K562 (cell line): ENCODE measurements at regions not wholly inside any gene's neighbourhood (a gene's known extent, or its start where the extent isn't known, plus 50 kb on each side); places are given as distances from the start of the nearest gene placed in this dataset.
A peak's percentile ranks its signal among the peaks of the same experiment; 100 is the strongest.

Experiments
- ATAC-seq: fragments of 200-7000 bp; cut with Tn5 transposase; 3 replicates; pipeline ENCODE4 v1.9.1; 2020; ENCODE audit warnings: moderate library complexity
- BruUV-seq: library from RNA; stranded (reverse); fragments of 400-500 nt; replicated peaks from 2 replicates; lab custom pipeline; 2021; lab: Mats Ljungman, UMichigan
- CTCF ChIA-PET: fragments of 300-600 bp; formaldehyde crosslinking; extraction: SDS; loops from one replicate; lab custom pipeline; 2021; ENCODE audit warnings: low intra/inter-chr PET ratio; lab: Yijun Ruan, JAX
- POLR2A ChIA-PET: fragments of 300-600, 350-650 bp; sonication (Branson Sonifier 250); formaldehyde crosslinking; extraction: SDS; loops from one replicate; lab custom pipeline; 2021; ENCODE audit warnings: antibody characterized with exemption, inconsistent platforms; lab: Yijun Ruan, JAX
- DNase-seq, 4 experiments: peaks; one replicate each; pipeline versions ENCODE4 v3.0.0 to v3.0.0-alpha.2; 2011 to 2018; ENCODE audit warnings: low spot score in 3 of 4, mixed read lengths in 3 of 4; ENCODE audit errors: extremely low read depth in 1 of 4
- FAIRE-seq: peaks from 2 replicates; lab custom pipeline; 2011; peaks lifted over from hg19 to GRCh38; lab: Jason Lieb, UNC
- H2AFZ ChIP-seq: 2 replicates; pipeline ENCODE4 v1.6.0; 2011; ENCODE audit warnings: low read depth, low read length, control low read depth, inconsistent platforms
- H3K27ac ChIP-seq: fragments of 200-600 bp; 3 replicates; pipeline ENCODE4 v1.8.0; 2011; ENCODE audit warnings: low read depth, mild to moderate bottlenecking, control low read depth, inconsistent platforms, low read length, moderate library complexity, mixed read lengths; ENCODE audit errors: extremely low read depth
- H3K27me3 ChIP-seq, 2 experiments: fragments of 300-600 bp in 1 of 2; 2 replicates in 1 of 2; 3 replicates in 1 of 2; pipeline versions ENCODE4 v1.6.0 to v1.8.0; 2011; ENCODE audit warnings: inconsistent platforms in 2 of 2, low read length in 2 of 2, mild to moderate bottlenecking in 1 of 2, mixed read lengths in 1 of 2, moderate library complexity in 1 of 2; ENCODE audit not compliant: control insufficient read depth in 2 of 2, insufficient read depth in 2 of 2
- H3K36me3 ChIP-seq: fragments of 300-600 bp; 3 replicates; pipeline ENCODE4 v1.8.0; 2011; ENCODE audit warnings: mild to moderate bottlenecking, low read length, inconsistent platforms; ENCODE audit not compliant: control insufficient read depth, insufficient read depth
- H3K4me1 ChIP-seq, 2 experiments: fragments of 200-600 bp in 1 of 2; replicated peaks in 1 of 2; 2 replicates in 1 of 2; 3 replicates in 1 of 2; pipeline versions ENCODE4 v1.5.1 to v1.8.0; 2011; ENCODE audit warnings: inconsistent platforms in 2 of 2, low read length in 2 of 2, mild to moderate bottlenecking in 1 of 2, mixed read lengths in 1 of 2, moderate library complexity in 1 of 2; ENCODE audit not compliant: control insufficient read depth in 2 of 2, insufficient read depth in 2 of 2
- H3K4me2 ChIP-seq: 2 replicates; pipeline ENCODE4 v1.6.1; 2011; ENCODE audit warnings: low read length, control low read depth, inconsistent platforms, mixed read lengths; ENCODE audit not compliant: insufficient read depth
- H3K4me3 ChIP-seq: fragments of 200-600 bp; sonication (generic), shearing (Covaris generic); 2 replicates; pipeline ENCODE4 v1.5.1; 2016; ENCODE audit warnings: control low read depth, inconsistent platforms
- H3K79me2 ChIP-seq: fragments of 200-600 bp; 3 replicates; pipeline ENCODE4 v1.8.0; 2011; ENCODE audit warnings: low read length, inconsistent platforms; ENCODE audit not compliant: control insufficient read depth, insufficient read depth
- H3K9ac ChIP-seq, 2 experiments: 2 replicates each; pipeline versions ENCODE4 v1.6.0 to v1.6.1; 2011; ENCODE audit warnings: low read depth in 2 of 2, low read length in 2 of 2, control low read depth in 1 of 2, inconsistent platforms in 1 of 2, mild to moderate bottlenecking in 1 of 2, mixed read lengths in 1 of 2; ENCODE audit not compliant: insufficient read depth in 1 of 2
- H3K9me1 ChIP-seq: one replicate; pipeline ENCODE4 v1.6.0; 2011; ENCODE audit warnings: inconsistent platforms, mild to moderate bottlenecking, low read length, moderate library complexity; ENCODE audit not compliant: control insufficient read depth, insufficient read depth
- H3K9me3 ChIP-seq: replicated peaks from 2 replicates; pipeline ENCODE4 v1.5.1; 2011; ENCODE audit warnings: low read depth, low read length, inconsistent platforms; ENCODE audit not compliant: control insufficient read depth, insufficient read depth
- H4K20me1 ChIP-seq: replicated peaks from 2 replicates; pipeline ENCODE4 v1.6.1; 2011; ENCODE audit warnings: low read length, inconsistent platforms, mixed read lengths; ENCODE audit not compliant: control insufficient read depth, insufficient read depth
- ARID1B ChIP-seq: fragments of 450-650 bp; IDR thresholded peaks from 2 replicates; pipeline ENCODE4 v1.6.1; 2016; ENCODE audit warnings: antibody characterized with exemption, mild to moderate bottlenecking, inconsistent platforms
- CBX1 ChIP-seq: sonication (generic); IDR thresholded peaks from 2 replicates; pipeline ENCODE4 v1.6.1; 2016; ENCODE audit warnings: antibody characterized with exemption, low read depth, mild to moderate bottlenecking
- CCNT2 ChIP-seq: IDR thresholded peaks from 2 replicates; pipeline ENCODE4 v1.6.1; 2011; ENCODE audit warnings: borderline replicate concordance, low read depth, mild to moderate bottlenecking, moderate library complexity, mixed read lengths, low read length; ENCODE audit not compliant: insufficient read length; ENCODE audit errors: extremely low read depth
- E2F6 ChIP-seq, 2 experiments: IDR thresholded peaks; 2 replicates each; pipeline ENCODE4 v1.6.1; 2011; ENCODE audit warnings: borderline replicate concordance in 1 of 2, control low read depth in 1 of 2, low read depth in 1 of 2, low read length in 1 of 2, mild to moderate bottlenecking in 1 of 2, mixed read lengths in 1 of 2, moderate library complexity in 1 of 2; ENCODE audit not compliant: insufficient read depth in 1 of 2, insufficient read length in 1 of 2, poor library complexity in 1 of 2, severe bottlenecking in 1 of 2; ENCODE audit errors: extremely low read depth in 1 of 2
- GATAD2B ChIP-seq: fragments of 450-650 bp; IDR thresholded peaks from 2 replicates; pipeline ENCODE4 v1.6.1; 2017; ENCODE audit warnings: mild to moderate bottlenecking, borderline replicate concordance
- HDAC1 ChIP-seq, 2 experiments: fragments of 450-650 bp; IDR thresholded peaks; 2 replicates each; pipeline ENCODE4 v1.6.1; 2016 to 2017; ENCODE audit warnings: inconsistent platforms in 1 of 2, mild to moderate bottlenecking in 1 of 2, moderate library complexity in 1 of 2
- ID3 ChIP-seq, 2 experiments: fragments of 250-450 bp in 1 of 2; fragments of 450-650 bp in 1 of 2; sonication (Bioruptor Pico) in 1 of 2; IDR thresholded peaks; 2 replicates each; pipeline versions ENCODE4 v1.6.1 to v1.8.0; 2016 to 2021; ENCODE audit warnings: mild to moderate bottlenecking in 2 of 2, moderate library complexity in 2 of 2, missing compliant biosample characterization in 1 of 2, missing genetic modification characterization in 1 of 2
- KDM5B ChIP-seq: fragments of 200-600 bp; sonication (generic); IDR thresholded peaks from 2 replicates; pipeline ENCODE4 v1.6.1; 2012; ENCODE audit warnings: low read depth, mild to moderate bottlenecking, moderate library complexity, low read length, control low read depth, inconsistent platforms; ENCODE audit not compliant: insufficient replicate concordance
- KLF6 ChIP-seq: fragments of 250-450 bp; sonication (Bioruptor Pico); IDR thresholded peaks from 2 replicates; pipeline ENCODE4 v1.4.0; 2020; ENCODE audit warnings: mild to moderate bottlenecking, moderate library complexity, borderline replicate concordance
- MNT ChIP-seq, 2 experiments: fragments of 450-650 bp; conservative IDR thresholded peaks; 2 replicates each; pipeline ENCODE4 v1.6.1; 2017; ENCODE audit warnings: mild to moderate bottlenecking in 2 of 2, moderate library complexity in 2 of 2
- POLR2G ChIP-seq: fragments of 200-400 bp; formaldehyde crosslinking; IDR thresholded peaks from 2 replicates; pipeline ENCODE4 v1.6.1; 2017; ENCODE audit warnings: low read depth, mild to moderate bottlenecking, antibody characterized with exemption, low read length, moderate library complexity
- RCOR1 ChIP-seq, 2 experiments: IDR thresholded peaks; 2 replicates each; pipeline ENCODE4 v1.6.1; 2012; ENCODE audit warnings: low read depth in 2 of 2, low read length in 2 of 2, borderline replicate concordance in 1 of 2, improper control_type of control experiment in 1 of 2
- SRF ChIP-seq, 2 experiments: fragments of 250-450, 450-650 bp in 1 of 2; sonication (Bioruptor Pico) in 1 of 2; sonication (generic) in 1 of 2; formaldehyde crosslinking; IDR thresholded peaks; 2 replicates each; pipeline versions ENCODE4 v1.5.0 to v1.5.1; 2020 to 2022; ENCODE audit warnings: mild to moderate bottlenecking in 1 of 2, missing genetic modification reagents in 1 of 2
- SRSF1 ChIP-seq: fragments of 200-400 bp; formaldehyde crosslinking; IDR thresholded peaks from 2 replicates; pipeline ENCODE4 v1.6.1; 2017; ENCODE audit warnings: mild to moderate bottlenecking, low read depth, low read length, moderate library complexity
- TEAD4 ChIP-seq, 2 experiments: sonication (generic) in 1 of 2; formaldehyde crosslinking in 1 of 2; IDR thresholded peaks; 2 replicates each; pipeline versions ENCODE4 v1.6.1 to v1.8.0; 2012 to 2022; ENCODE audit warnings: borderline replicate concordance in 1 of 2, inconsistent platforms in 1 of 2, low read length in 1 of 2, mild to moderate bottlenecking in 1 of 2, missing genetic modification reagents in 1 of 2
- YBX1 ChIP-seq: fragments of 450-650 bp; IDR thresholded peaks from 2 replicates; pipeline ENCODE4 v1.7.1; 2016; ENCODE audit warnings: mild to moderate bottlenecking
- ZKSCAN1 ChIP-seq: fragments of 150-350 bp; IDR thresholded peaks from 2 replicates; pipeline ENCODE4 v1.6.1; 2016; ENCODE audit warnings: low read depth, low read length
- WGBS: fragments of 100-300 bp; shearing (Covaris generic); methylation state at CpG from one replicate; pipeline ENCODE4 v1.1.6; 2016; ENCODE audit warnings: low coverage, mixed read lengths; ENCODE audit not compliant: insufficient coverage; ENCODE audit errors: missing lambda C conversion rate; 5-methylcytosine and 5-hydroxymethylcytosine counted together
- in situ Hi-C: fragments of 300-500 bp; cut with MboI; formaldehyde crosslinking; loops from 4 replicates; pipeline ENCODE4 v1.15.0; 2018; ENCODE audit warnings: inconsistent platforms, mixed read lengths
- intact Hi-C: fragments of 100-400 bp; cut with micrococcal nuclease; formaldehyde crosslinking; loops from 2 replicates; pipeline ENCODE4 v1.14.2; 2022

- H3K27me3 ChIP-seq, result 0 out of 5 replicates have a peak, but pooled peaks cover 0 to under 1% of the 10 kb centered on the region in 2 experiments
- DNase-seq, result peak; percentile 72 to 84 (median 80)
- peak overlapping the region; percentile 83 for H3K4me2 ChIP-seq
- H3K36me3 ChIP-seq, result no peaks in the 10 kb centered on the region
- H3K9me1 ChIP-seq, result no peaks in the 10 kb centered on the region
- intact Hi-C loops (loop anchor here (1.0 to 10.0 kb wide), 2 partner anchors 223 to 278 kb away; no protein-coding TSS in a partner anchor), in situ Hi-C loops (no loop called here)
- WGBS, result 5% methylated on average over 15 of the region's 23 CpGs
- peak; percentile 72 for FAIRE-seq
- ChIA-PET CTCF (no interaction called here), POLR2A (no interaction called here)
- H3K4me3 ChIP-seq, result peak overlapping the region; percentile 35
- peaks cover 25 to 100% of the 10 kb centered on the region in 2 experiments for H3K4me1 ChIP-seq
- H3K79me2 ChIP-seq, result no peaks in the 10 kb centered on the region; the same call in 2 of the 3 replicates
- peak overlapping the region; percentile 82 to 93 for H3K9ac ChIP-seq
- BruUV-seq, result no TSS peak
- H3K9me3 ChIP-seq, result no peaks in the 10 kb centered on the region
- peak overlapping the region; percentile 98 for H2AFZ ChIP-seq
- peak overlapping the region; percentile 72 for H3K27ac ChIP-seq
- no peaks in the 10 kb centered on the region for H4K20me1 ChIP-seq
- ATAC-seq, result peak; percentile 79
- TF ChIP-seq POLR2G (peak; percentile 66), HDAC1 (IDR thresholded peaks at IDR 0.05) (peak in 1 of 2 experiments; percentile 25; a peak in 1 of 4 replicates), CBX1 (0 out of 2 replicates have a peak, but pooled peaks have one; percentile 27), ARID1B (0 out of 2 replicates have a peak, but pooled peaks have one; percentile 7), ID3 (CRISPR knock-in tag; IDR thresholded peaks at IDR 0.05) (no peak), ID3 (tag; IDR thresholded peaks at IDR 0.05) (no peak), ZKSCAN1 (no peak), SRSF1 (0 out of 2 replicates have a peak, but pooled peaks have one; percentile 35), SRF (CRISPR knock-in tag; IDR thresholded peaks at IDR 0.05) (peak in 1 of 2 experiments; percentile 61; a peak in 1 of 4 replicates), KLF6 (CRISPR knock-in tag) (peak; percentile 83; the same call in 1 of the 2 replicates), TEAD4 (IDR thresholded peaks at IDR 0.05; ENCODE audit: low read length) (peak; percentile 37; the same call in 1 of the 2 replicates), TEAD4 (CRISPR knock-in tag; IDR thresholded peaks at IDR 0.05; ENCODE audit: borderline replicate concordance) (no peak), RCOR1 (IDR thresholded peaks at IDR 0.05; ENCODE audit: borderline replicate concordance in 1 of 2, low read depth in 2 of 2, low read length in 2 of 2) (0 out of 4 replicates have a peak, but pooled peaks of 1 of the 2 experiments have one; percentile 27), GATAD2B (peak; percentile 47; the same call in 1 of the 2 replicates), YBX1 (no peak), CCNT2 (peak; percentile 15), MNT (conservative IDR thresholded peaks at IDR 0.05) (peak in 1 of 2 experiments; percentile 41; a peak in 2 of 4 replicates), KDM5B (no peak), E2F6 (IDR thresholded peaks at IDR 0.05; ENCODE audit: borderline replicate concordance in 1 of 2, extremely low read depth in 1 of 2, insufficient read depth in 1 of 2, insufficient read length in 1 of 2, low read depth in 1 of 2, low read length in 1 of 2, poor library complexity in 1 of 2, severe bottlenecking in 1 of 2) (peak in 1 of 2 experiments; percentile 70)
Measured at GRCh38 chr12:34347367-34347766, 325.1 kb downstream of the ALG10 start.
